CD4-positive, alpha-beta T cell treated with Interferon gamma for 1 hour (primary cell): ENCODE measurements at regions not wholly inside any gene's neighbourhood (a gene's known extent, or its start where the extent isn't known, plus 50 kb on each side); places are given as distances from the start of the nearest gene placed in this dataset.

Experiments used
- DNase-seq: peaks from one replicate; pipeline ENCODE4 v3.0.0-alpha.2; 2020

DNA sequence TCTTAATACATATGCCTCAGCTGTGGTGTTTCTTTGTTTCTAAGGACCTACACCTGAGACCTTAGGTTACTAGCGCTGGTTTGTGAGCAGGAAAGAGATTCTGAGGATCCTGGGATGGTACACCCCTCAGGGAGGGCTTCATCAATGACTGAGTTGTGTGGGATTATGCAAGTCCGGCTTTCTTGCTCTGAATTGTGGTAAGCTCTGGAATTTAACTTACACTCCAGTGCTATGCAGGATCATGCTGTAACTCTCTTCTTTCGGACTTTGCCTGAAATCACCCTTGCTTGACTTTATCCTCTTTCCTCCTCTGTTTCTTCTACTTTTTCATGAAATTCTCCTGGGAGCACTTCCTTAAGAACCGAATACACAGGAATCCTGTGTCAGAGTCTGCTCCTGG, 431.5 kb upstream of the BOD1L1 start:
- DNase-seq = no peak

DNA sequence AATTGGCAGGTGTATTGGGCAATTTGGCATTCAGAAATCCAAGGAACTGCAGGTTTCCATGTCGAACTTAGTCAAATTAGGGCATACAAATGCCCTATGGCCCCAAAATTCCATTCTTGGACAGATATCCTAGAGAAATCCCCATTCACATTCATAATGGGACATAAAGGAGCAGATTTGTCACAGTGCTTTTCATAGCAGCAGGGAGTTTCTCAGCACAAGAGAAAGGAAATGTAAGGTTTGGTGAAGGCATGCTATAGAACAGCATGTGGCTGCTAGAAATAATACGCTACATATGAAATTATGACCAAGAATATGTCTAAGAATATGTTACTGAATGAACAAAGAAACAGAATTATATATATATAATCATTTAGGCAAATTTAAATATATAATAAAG, 437.5 kb upstream of the BOD1L1 start:
- DNase-seq = no peak

DNA sequence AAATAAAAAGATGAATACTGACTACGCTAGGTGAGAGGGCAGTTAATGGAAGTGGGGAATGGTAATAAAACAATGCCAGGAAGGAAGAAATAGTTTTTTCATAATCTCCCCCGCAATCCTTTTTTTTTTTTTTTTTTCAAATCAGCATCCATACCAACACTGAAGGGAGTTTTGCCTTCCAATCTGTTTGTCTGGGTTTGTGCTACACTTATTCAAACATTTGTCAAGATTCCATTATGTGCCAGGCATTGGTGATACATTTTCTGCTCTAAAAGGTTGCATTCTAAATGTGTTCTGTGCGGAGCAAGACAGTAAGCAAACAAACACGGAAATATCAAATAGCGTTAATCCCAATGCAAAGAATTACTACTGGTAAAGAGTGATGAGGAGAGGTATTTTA, 437.9 kb upstream of the BOD1L1 start:
- no peak for DNase-seq

DNA sequence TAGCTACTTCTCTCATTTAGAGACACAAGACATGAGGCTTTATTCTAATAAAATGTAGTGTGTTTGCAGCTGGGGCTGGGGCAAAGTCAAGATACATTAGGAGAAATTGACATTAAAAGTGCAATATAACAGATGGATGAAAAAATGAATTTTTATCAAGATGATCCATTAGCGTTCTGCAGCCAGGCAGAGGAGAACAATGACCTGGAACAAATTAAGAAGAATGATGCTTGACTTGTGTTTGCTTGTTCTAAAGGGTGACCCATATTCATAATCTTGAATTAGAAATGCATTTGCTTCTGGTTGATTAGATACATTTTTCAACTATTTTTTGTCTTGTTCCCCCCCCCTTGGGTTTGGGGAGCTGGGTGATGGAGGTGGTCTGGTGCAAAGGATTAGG, 439.5 kb upstream of the BOD1L1 start:
- DNase-seq = no peak

DNA sequence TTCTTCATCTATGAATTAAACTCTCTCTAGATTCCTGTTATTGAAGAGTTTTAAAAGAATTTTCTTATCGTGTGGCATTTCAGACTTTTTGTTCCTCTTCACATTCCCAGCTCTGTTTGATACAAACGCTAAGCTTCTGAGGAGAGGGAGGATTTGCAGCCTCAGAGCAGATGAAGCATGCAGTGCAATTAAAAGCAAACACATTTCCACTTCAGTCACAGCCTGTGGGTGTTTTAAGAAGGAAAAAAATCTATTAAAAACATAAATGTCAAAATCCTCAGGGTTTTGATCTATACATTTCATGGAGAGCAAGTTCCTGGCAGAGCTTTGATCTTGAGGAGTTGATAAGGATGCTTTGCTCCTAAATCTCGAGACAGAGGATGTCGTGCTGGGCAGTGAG, 442.4 kb upstream of the BOD1L1 start:
- no peak for DNase-seq

DNA sequence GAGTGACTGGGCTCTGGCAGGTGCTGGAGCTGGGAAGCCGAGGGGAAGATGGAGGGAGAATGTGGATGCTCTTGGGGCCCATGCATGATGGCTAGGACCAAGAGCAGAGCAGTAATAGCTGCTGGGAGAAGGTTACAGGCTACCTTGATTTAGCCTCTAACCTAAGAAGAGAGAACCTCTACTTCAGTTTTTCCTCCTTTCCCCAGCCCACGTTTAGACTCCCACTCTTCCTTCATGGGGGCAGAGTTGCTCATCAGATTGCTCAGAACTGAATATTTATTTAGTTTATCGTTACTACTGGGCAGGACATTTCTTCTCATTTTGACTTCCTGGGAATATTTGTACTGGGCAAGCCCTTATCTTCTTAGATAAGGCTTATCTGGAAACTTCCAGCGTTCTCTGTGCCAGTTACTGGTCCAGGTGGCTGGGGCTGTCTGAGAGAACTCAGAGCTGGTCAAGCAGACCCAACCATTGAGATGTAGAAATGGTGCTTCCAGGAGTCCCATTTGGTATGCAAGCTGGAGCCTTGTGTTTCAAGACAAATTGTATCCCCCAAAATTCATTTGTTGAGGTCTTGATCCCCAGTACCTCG, 442.9 kb upstream of the BOD1L1 start:
- no peak for DNase-seq

DNA sequence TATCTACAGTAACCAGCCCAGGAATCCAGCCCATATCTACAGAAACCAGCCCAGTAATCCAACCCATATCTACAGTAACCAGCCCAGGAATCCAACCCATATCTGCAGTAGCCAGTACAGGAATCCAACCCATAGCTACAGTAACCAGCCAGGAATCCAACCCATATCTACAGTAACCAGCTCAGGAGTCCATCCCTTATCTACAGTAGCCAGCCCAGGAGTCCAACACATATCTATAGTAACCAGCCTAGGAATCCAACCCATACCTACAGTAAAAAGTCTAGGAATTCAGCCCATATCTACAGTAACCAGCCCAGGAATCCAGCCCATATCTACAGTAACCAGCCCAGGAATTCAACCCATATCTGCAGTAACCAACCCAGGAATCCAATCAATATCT, 445.0 kb upstream of the BOD1L1 start:
- DNase-seq = no peak

DNA sequence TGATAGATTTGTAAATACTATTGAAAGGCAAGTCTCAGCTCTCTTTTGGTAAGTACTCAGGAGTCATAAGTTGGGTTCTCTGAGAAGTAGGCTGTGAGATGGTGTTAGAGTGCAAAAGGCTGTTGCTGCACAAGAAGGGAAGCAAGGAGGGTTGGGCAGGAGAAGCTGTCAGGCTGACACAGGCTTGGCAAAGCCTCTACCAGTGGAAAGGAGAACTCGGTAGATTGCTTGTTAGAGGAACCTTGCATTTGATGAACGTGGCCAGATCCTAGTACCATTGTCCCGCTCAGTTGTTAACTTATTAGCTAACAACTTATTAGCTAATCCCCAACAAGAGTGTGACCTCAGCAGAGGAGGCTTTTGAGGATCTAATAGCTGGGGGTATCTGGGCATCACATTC, 449.3 kb upstream of the BOD1L1 start:
- DNase-seq = no peak

DNA sequence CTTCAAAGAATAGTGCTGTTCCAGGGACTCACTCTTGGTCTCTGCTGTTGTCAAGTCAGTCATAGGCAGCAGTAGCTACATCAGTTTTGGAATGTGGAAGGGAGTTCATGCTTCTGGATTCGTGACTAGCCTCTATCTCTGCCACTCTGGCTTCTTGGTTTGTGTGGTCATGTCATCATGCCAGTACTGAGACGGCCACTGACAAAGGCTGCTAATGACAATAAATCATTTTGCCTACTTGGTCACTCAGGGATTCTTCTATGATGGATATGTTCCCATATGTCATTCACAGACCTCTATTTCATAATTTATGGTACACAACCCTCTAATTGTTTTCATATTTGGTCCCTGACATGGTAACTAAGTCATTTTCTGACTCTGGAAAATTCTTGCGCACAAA, 450.8 kb upstream of the BOD1L1 start:
- no peak for DNase-seq

DNA sequence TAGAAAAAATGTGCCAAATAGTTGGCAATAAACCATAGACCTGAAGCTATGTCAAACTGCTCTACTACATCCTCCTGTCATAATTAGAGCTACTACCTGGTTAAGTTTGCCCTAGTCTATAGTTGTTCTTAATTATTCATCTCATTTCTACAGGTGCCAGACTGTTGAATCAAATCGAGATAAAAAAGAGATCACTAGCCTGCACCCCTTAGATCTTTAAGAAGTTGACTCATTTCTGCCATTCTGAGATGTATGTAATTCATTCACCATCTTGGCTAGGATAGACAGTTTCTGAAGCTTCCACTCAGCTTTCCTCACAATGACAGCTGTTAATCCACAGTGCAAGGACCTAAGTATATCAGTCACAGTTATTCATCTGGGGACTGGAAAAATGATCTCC, 452.1 kb upstream of the BOD1L1 start:
- no peak for DNase-seq

DNA sequence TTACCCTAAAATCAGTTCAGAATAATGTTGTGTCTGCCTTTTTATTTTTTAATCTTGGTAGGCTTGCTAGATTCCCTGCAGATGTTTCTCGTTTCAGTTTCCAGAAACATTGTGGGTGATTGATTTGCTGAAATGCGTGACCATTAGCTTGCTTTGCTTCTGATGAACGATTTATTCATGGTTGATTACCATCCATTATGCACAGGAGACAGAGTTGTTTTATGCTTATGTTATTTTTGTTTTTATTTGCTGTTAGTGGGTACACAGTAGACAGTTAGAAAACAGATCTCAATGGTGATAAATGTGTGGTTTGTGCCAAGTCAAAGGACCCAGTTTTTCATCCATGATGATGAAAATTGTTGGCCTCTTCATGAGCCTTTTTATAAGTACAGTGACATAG, 455.6 kb upstream of the BOD1L1 start:
- no peak for DNase-seq

DNA sequence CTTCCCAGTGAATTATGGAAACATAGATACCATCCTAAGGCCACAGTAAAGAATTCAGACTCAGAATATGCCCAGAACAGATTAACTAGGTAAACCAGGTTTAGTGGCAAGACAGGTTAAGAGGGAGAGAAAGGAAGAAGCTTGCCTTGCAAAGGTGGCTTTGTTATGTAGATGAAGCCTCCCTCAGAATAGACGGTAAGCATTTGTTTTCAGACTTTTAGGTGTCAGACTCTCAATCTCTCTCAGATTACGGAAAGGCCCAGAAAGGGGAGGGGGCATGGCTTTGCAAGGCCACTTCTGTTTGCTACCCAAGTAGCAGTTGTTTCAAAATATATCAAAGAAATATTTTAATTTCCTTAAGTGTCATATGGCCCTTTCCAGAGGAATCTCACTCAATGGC, 457.1 kb upstream of the BOD1L1 start:
- no peak for DNase-seq

DNA sequence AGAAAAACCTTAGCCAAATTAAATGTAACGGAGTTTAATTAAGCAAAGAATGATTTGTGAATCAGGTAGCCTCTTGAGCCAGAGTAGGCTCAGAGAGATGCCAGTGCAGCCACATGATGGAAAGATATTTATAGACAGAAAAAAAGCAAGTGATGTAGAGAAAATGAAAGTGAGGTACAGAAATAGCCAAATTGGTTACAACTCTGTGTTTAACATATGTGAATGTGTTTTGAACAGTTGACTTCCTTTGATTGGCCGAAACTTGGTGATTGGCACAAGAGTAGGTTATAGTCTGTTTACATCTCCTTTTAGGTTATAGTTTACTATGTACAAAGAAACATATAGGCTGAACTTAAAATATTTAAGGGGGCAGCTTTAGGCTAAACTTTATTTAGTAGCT, 459.9 kb upstream of the BOD1L1 start:
- no peak for DNase-seq

DNA sequence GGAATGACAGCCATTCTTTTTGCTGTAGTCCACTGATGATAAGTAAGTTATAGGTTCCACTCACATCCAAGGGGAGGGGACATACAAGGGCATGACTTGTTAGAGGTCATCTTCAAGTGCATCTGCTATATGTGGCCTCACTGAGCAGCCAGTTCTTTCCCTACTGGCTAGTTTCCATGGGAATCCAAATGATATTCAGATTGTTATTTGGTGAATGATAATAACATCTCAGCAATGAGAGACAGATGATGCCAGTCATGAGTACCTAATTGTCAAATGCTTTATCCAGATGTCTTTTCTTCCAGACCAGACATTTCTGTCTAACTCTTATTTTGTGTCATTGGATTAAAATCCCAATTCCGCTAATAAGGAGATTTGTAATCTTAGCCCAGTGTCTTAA, 460.4 kb upstream of the BOD1L1 start:
- DNase-seq = no peak

DNA sequence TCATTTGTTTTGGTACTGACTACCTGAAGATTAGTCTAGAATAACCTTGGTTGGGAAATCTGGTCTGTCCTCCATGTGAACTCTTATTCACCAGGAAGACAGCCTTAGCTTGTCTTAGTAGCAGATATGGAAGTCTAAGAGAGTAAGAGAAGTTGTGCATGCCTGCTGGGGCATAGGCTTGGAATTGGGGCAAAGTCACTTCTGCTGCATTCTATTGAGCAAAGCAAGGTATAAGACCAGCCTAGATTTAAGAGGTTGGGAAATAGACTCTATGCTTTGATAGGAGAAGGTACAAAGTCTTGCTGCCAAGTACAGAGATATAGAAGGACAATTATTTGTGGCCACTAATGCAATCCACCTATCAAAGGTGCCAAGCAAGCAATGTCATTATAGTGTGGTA, 464.0 kb upstream of the BOD1L1 start:
- DNase-seq = no peak

DNA sequence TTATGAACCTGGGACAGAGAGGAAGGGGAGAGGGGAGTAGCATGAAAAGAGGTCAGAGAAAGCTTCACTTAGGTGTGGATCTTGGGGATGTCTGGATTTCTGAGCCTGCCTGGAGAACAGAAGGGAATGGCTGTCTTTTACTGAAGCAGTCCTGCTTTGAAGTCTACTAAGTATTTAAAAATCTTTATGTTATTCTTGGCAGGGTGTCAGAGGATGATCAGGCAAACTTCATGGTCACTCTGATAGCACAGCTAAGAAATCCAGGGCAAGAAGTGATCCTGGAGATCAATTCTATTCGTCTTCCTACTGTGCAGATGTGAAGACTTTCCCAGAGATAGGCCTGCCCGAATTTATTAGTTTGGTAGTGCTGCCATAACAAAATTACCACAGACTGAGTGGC, 464.4 kb upstream of the BOD1L1 start:
- DNase-seq = no peak

DNA sequence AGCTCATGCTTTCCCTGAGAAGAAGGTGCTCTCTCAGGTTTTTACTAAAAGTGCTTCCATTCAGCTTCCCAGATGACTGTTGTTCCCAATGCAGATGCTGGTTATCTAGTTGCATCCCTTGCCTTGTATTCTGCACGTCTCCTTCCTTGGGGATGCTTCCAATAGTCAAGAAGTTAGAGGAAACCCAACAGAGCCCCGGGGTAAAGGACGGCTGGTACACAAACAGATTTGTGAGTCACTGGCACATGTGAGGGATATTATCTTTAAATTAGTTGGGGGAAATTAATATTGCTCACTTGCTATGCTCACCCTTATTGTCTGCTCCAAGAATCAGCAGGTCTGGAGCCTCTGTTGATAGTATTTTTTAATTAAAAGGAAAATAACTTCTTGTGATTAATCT, 465.2 kb upstream of the BOD1L1 start:
- DNase-seq = no peak

DNA sequence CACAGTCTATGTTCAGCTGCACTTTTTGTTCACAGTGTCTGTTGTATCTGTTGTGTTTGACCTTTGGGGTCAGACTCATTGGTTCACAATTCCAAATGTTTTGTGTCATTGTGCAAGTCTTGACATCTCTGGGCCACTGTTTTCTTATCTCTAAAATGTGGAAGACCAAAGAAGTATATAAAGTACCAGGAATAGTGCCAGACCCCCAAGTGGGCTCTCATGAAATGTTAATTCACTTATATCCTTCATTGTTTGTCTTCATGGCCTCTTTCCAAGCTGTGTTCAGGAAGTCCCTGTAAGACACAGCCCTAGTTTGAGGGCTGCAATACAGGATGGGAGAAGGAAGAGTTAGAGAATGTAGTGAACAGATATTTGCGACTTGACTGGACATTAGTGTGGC, 468.3 kb upstream of the BOD1L1 start:
- no peak for DNase-seq

DNA sequence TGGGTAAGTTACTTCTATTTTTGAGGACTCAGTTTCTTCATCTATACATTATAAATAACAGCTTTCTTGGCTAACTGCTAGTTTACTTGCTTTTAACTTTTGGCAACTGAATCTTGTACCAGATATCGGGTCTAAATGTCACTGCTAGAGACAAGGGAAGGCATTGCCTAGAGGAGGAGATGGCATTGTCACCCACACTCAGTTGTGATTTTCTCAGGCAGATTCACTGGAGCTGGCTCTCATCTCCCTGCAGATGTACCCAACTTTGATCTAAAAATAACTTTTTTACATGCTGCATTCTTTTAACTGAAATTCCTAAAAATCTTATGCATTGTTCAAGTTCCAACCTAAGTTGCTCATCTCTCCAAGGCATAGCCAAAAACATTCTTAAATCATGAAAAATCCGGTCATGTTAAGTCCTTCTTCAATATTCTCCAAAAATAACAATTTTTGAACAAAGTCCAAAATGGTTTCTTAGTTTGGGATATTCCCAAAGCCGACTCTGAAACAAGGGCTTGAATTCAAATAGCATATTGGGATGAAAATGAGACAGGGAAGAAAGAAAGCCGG, 469.0 kb upstream of the BOD1L1 start:
- no peak for DNase-seq

DNA sequence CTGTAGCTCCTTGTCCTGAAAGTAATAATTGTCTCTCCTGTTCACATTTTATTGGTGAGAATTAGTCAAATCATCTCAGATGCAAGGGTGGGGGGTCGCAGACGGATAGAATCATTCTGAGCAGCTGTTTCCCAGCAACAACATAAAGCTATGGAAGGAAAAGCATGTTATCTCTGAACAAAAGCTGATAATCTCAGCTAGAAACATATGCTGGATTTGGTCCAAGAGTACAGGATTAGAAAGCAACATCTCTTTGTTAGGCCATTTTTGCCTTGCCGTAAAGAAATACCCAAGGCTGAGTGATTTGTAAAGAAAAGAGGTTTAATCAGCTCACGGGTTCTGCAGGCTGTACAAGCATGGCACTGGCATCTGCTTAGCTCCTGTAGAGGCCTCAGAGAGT, 472.8 kb upstream of the BOD1L1 start:
- no peak for DNase-seq

DNA sequence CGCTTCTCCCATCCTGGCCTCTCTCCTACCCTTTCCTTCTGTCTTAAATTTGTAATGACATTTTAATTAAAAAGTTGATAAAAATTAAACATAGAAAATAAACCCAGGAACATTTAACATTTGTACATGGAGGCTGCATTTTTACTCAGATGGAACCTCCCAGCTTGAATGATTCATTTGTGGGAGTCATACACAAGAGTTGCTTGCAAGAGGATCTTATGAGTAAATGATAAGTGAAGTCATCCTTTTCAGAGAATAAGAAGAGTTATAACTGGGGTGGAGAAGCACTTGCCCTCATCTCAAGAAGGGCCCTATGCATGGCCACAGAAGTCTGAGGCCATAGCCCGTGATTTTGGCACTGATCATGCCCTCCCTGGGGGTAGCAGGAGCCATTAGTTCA, 482.9 kb upstream of the BOD1L1 start:
- DNase-seq = no peak

DNA sequence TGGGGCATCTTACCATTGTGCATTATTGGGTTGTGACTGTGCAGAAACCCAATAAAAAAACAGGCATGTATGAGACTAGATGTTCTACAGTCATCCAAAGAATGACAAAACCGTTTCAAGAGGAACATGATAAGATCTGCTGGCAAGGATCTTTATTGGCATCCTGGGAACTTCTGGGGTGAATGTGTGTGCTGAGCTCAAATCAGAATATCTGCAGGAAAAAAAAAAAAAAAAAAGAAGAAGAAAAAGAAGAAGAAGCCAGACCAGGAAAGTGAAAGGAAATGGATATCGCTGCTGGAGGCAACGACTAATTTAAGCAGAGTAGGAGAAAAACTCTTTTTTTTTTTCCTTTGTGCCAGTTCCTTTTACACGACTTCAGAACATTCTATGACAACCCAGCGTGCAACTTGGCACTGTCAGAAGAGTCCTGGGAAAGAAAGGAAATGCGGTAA, 484.2 kb upstream of the BOD1L1 start:
- no peak for DNase-seq

DNA sequence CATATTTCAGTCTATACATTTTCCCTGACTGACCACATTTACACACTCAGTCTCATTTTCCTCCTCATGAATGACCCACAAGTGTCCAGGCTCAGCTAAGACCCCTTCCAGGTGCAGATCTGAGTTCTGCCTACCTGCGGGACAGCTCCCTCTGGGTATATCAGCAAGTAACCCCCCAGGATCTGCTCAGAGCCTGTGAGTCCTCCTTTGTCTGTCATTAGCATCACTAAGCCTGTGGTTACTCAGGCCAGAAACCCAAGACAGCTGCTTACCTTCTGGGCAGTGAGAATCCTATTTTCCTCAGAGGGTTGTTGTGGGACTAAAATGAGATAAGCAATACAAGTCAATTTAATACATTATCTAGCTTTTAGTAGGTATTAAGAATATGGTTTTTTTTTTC, 487.6 kb upstream of the BOD1L1 start:
- DNase-seq = no peak

DNA sequence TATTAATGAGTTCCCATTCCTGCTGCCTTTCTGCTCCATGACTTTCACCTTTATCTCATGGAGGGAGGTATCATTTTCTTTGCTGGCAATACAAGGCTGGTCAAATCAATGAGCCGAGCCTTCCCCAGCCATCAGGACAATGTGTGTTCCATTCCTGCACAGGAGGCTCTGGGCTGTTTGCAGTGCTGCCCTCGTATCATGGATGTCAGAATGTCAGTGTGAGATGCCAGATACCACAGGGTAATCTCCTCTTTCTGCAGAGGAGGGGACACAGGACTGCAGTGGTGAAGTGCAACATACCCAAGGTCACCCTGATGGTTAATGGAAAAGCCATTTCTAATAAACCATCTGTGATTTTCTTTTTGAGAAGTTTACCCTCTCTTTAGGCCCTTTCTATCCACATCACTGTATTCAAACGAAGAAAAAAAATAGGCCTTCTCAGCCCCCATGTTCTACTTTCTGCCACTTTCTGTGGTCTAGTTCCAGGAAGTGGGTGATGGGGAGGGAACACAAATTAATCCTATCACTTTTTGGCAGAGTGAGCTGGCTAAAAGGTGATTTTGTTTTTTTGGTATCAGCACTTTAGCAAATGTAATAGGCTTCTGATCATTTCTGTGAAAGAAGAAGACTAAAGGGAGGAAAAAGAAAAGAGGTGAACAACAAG, 490.2 kb upstream of the BOD1L1 start:
- no peak for DNase-seq

DNA sequence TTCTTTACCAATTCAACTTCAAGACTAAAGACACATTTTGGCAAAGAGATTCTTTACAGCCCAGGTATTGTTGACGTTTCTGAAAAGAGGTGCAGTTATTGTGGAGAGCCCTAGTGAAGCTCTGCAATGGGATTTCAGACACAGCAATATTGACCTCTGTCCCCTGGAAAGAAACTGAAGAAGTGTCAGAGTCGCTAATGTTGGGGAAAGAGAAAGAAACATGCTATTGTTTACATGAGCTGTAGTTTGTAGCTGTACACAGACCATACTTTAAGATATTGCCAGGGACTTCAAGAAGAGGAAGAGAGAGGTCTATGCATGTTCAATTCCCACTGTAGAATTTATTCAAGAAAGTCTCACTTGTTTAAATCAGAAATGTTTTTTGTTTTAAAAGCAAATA, 497.3 kb upstream of the BOD1L1 start:
- no peak for DNase-seq
